ENCODE measurements at regions not wholly inside any gene's neighbourhood (a gene's known extent, or its start where the extent isn't known, plus 50 kb on each side); places are given as distances from the start of the nearest gene placed in this dataset.

- TF ChIP-seq CTCF (IDR thresholded peaks at IDR 0.05; ENCODE audit: low read depth, low read length) = no peak
- in situ Hi-C loops (cut with HindIII; ENCODE audit: low sequenced_read_pairs) = no loop called here
- DNase-seq (ENCODE audit: low read depth, low spot score) = no peak
- H3K4me3 ChIP-seq (ENCODE audit: low read depth, low read length) = no peak overlapping the region
Measured at GRCh38 chrX:9195199-9195880, 161.4 kb upstream of the FAM9B start.

DNA sequence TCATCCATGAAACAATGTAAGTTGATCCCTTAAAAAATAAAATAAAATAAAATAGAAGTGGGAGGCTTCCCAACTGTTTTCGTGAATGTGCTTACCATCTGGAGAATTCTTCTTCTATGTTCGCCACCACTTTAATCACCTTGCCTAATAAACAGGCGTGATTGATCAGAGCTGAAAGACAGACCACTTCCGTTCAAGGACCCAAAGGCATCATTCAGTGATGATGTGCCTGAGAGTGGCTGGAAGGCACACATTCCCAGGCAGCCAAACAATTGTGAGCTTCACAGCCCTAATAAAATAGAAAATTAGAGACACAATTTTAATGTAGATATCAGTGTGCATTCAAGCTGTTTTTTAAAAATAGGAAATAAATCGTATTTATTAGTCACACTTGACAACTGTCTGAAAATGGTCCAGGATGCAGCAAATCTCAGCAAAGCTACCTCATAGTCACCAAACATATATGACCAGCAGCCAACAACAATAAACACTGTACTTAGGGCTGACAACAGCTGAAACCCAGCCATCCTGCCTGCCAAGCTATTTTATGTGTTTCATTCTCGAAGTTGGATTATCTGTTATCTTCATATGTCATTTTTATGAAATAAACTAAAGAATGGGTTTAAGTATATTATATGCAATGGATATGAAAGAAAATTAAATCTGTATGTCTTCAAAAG lies 163.2 kb upstream of the FAM9B start:
- TF ChIP-seq CTCF (IDR thresholded peaks at IDR 0.05; ENCODE audit: low read depth, low read length) = no peak
- no peak for DNase-seq (ENCODE audit: low read depth, low spot score)
- no peak overlapping the region for H3K4me3 ChIP-seq (ENCODE audit: low read depth, low read length)
- in situ Hi-C loops (cut with HindIII; ENCODE audit: low sequenced_read_pairs) = no loop called here

GRCh38 chrX:9204560-9204959 lies 170.6 kb upstream of the FAM9B start:
- TF ChIP-seq CTCF (IDR thresholded peaks at IDR 0.05; ENCODE audit: low read depth, low read length) = no peak
- in situ Hi-C loops (cut with HindIII; ENCODE audit: low sequenced_read_pairs) = no loop called here
- no peak for DNase-seq (ENCODE audit: low read depth, low spot score)
- no peak overlapping the region for H3K4me3 ChIP-seq (ENCODE audit: low read depth, low read length)

- TF ChIP-seq CTCF (IDR thresholded peaks at IDR 0.05; ENCODE audit: low read depth, low read length) = no peak
- in situ Hi-C loops (cut with HindIII; ENCODE audit: low sequenced_read_pairs) = no loop called here
- H3K4me3 ChIP-seq (ENCODE audit: low read depth, low read length) = no peak overlapping the region
- no peak for DNase-seq (ENCODE audit: low read depth, low spot score)
Measured at GRCh38 chrX:9205599-9206223, 171.8 kb upstream of the FAM9B start.

- no peak for TF ChIP-seq CTCF (IDR thresholded peaks at IDR 0.05; ENCODE audit: low read depth, low read length)
- DNase-seq (ENCODE audit: low read depth, low spot score) = no peak
- H3K4me3 ChIP-seq (ENCODE audit: low read depth, low read length) = no peak overlapping the region
- in situ Hi-C loops (cut with HindIII; ENCODE audit: low sequenced_read_pairs) = no loop called here
Measured at GRCh38 chrX:9207142-9207541, 173.2 kb upstream of the FAM9B start.

GRCh38 chrX:9211269-9211668 lies 177.3 kb upstream of the FAM9B start:
- in situ Hi-C loops (cut with HindIII; ENCODE audit: low sequenced_read_pairs) = no loop called here
- H3K4me3 ChIP-seq (ENCODE audit: low read depth, low read length) = no peak overlapping the region
- no peak for TF ChIP-seq CTCF (IDR thresholded peaks at IDR 0.05; ENCODE audit: low read depth, low read length)
- DNase-seq (ENCODE audit: low read depth, low spot score) = no peak

All from astrocyte of the spinal cord (primary cell).